ENCODE measurements at regions not wholly inside any gene's neighbourhood (a gene's known extent, or its start where the extent isn't known, plus 50 kb on each side); places are given as distances from the start of the nearest gene placed in this dataset.

DNA sequence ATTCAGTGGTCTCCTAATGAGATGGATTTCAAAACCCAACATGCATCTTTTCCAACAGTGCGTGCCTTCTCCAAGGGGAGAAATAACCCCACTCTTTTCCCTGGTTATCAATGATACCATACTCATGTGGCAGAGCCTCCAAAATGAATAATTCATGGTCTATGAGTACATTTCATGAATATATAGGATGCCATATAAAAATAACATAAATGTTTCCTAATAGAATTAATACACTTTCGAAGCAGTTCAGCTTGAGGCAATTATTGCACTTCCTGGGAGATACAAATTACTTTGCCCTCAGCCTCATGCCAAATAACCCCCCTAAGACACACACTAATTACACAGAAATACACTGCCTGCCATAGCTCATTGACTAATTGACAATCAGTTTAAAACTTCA is 318.6 kb downstream of the ZSWIM6 start:
- TF ChIP-seq, protein P1, sequence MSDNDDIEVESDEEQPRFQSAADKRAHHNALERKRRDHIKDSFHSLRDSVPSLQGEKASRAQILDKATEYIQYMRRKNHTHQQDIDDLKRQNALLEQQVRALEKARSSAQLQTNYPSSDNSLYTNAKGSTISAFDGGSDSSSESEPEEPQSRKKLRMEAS (IDR thresholded peaks at IDR 0.05; ENCODE audit: insufficient read depth, insufficient read length), result no peak
- no peak for TF ChIP-seq GATA2 (IDR thresholded peaks at IDR 0.05; ENCODE audit: insufficient read depth, insufficient read length, low read depth, low read length)
- TF ChIP-seq, protein P2, sequence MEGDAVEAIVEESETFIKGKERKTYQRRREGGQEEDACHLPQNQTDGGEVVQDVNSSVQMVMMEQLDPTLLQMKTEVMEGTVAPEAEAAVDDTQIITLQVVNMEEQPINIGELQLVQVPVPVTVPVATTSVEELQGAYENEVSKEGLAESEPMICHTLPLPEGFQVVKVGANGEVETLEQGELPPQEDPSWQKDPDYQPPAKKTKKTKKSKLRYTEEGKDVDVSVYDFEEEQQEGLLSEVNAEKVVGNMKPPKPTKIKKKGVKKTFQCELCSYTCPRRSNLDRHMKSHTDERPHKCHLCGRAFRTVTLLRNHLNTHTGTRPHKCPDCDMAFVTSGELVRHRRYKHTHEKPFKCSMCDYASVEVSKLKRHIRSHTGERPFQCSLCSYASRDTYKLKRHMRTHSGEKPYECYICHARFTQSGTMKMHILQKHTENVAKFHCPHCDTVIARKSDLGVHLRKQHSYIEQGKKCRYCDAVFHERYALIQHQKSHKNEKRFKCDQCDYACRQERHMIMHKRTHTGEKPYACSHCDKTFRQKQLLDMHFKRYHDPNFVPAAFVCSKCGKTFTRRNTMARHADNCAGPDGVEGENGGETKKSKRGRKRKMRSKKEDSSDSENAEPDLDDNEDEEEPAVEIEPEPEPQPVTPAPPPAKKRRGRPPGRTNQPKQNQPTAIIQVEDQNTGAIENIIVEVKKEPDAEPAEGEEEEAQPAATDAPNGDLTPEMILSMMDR (IDR thresholded peaks at IDR 0.05; ENCODE audit: extremely low read depth in 1 of 2, insufficient read depth in 1 of 2, low read depth in 1 of 2, low read length in 2 of 2), result no peak
- Histone ChIP-seq H3K27me3 (ENCODE audit: control insufficient read depth in 2 of 2, insufficient read depth in 2 of 2, low read length in 2 of 2) (peaks cover 15 to 19% of the 10 kb centered on the region in 2 experiments), H3K4me1 (ENCODE audit: control insufficient read depth, extremely low read depth, insufficient read depth, low read length) (no peaks in the 10 kb centered on the region), H3K4me3 (replicated peaks in 1 of 3; ENCODE audit: insufficient read depth in 1 of 3, low read depth in 1 of 3, low read length in 3 of 3) (no peak overlapping the region), H3K36me3 (ENCODE audit: control insufficient read depth in 2 of 2, extremely low read depth in 1 of 2, insufficient read depth in 2 of 2, low read length in 2 of 2) (no peaks in the 10 kb centered on the region), H3K79me2 (ENCODE audit: control insufficient read depth, insufficient read depth, low read length) (no peaks in the 10 kb centered on the region), H3K9me1 (replicated peaks; ENCODE audit: control insufficient read depth, extremely low read depth, insufficient read depth, low read length) (no peaks in the 10 kb centered on the region), H3K4me2 (ENCODE audit: insufficient read depth, low read length) (no peak overlapping the region), H3K9me3 (replicated peaks; ENCODE audit: control insufficient read depth, insufficient read depth, low read length) (no peaks in the 10 kb centered on the region), H3K27ac (ENCODE audit: insufficient read depth, low read depth, low read length) (no peak overlapping the region), H3K9ac (replicated peaks; ENCODE audit: extremely low read depth, insufficient read depth, low read length) (no peak overlapping the region), H4K20me1 (replicated peaks; ENCODE audit: control insufficient read depth, extremely low read depth, insufficient read depth, low read length) (no peaks in the 10 kb centered on the region), H2AFZ (ENCODE audit: low read depth, low read length) (no peak overlapping the region)
- dilution Hi-C loops (cut with MboI; ENCODE audit: extremely low pct_ligation_motif_present, low sequenced_read_pairs) (no loop called here), intact Hi-C loops (cut with micrococcal nuclease) (no loop called here)
- BruUV-seq (replicated peaks), result no TSS peak
- ChIA-PET CTCF (interaction anchor here (1.0 to 1.8 kb wide), 3 partner anchors 9 to 690 kb away, joined by 3 to 10 read pairs (median 5); no protein-coding TSS in a partner anchor), POLR2A (no interaction called here)
- FAIRE-seq (no peak), DNase-seq (ENCODE audit: low read depth, low spot score) (no peak)

DNA sequence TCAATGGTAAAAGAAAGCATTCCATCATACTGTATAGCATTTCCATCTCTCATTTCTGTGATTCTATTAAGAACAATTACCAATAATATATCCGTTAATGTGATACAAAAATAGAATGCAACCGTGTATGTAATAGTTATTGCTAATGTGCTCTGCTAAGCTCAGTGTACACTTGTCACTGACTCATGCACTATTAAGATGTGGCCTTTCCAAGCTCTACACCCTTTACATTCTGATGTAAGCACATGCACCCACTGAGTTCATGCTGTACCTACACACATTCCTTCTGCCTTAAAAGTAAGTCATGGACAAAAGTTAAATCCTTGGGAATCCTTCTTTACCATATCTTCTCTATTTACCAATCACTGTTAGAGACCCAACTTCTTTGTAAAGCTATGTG is 319.1 kb downstream of the ZSWIM6 start:
- Histone ChIP-seq H3K4me1 (ENCODE audit: control insufficient read depth, extremely low read depth, insufficient read depth, low read length) (no peaks in the 10 kb centered on the region), H3K9me3 (replicated peaks; ENCODE audit: control insufficient read depth, insufficient read depth, low read length) (no peaks in the 10 kb centered on the region), H3K9ac (replicated peaks; ENCODE audit: extremely low read depth, insufficient read depth, low read length) (no peak overlapping the region), H3K79me2 (ENCODE audit: control insufficient read depth, insufficient read depth, low read length) (no peaks in the 10 kb centered on the region), H4K20me1 (replicated peaks; ENCODE audit: control insufficient read depth, extremely low read depth, insufficient read depth, low read length) (no peaks in the 10 kb centered on the region), H3K4me3 (replicated peaks in 1 of 3; ENCODE audit: insufficient read depth in 1 of 3, low read depth in 1 of 3, low read length in 3 of 3) (no peak overlapping the region), H3K27ac (ENCODE audit: insufficient read depth, low read depth, low read length) (no peak overlapping the region), H3K4me2 (ENCODE audit: insufficient read depth, low read length) (no peak overlapping the region), H2AFZ (ENCODE audit: low read depth, low read length) (no peak overlapping the region), H3K27me3 (ENCODE audit: control insufficient read depth in 2 of 2, insufficient read depth in 2 of 2, low read length in 2 of 2) (peaks cover 12 to 20% of the 10 kb centered on the region in 2 experiments), H3K9me1 (replicated peaks; ENCODE audit: control insufficient read depth, extremely low read depth, insufficient read depth, low read length) (no peaks in the 10 kb centered on the region), H3K36me3 (ENCODE audit: control insufficient read depth in 2 of 2, extremely low read depth in 1 of 2, insufficient read depth in 2 of 2, low read length in 2 of 2) (no peaks in the 10 kb centered on the region)
- dilution Hi-C loops (cut with MboI; ENCODE audit: extremely low pct_ligation_motif_present, low sequenced_read_pairs) (no loop called here), intact Hi-C loops (cut with micrococcal nuclease) (no loop called here)
- no TSS peak for BruUV-seq (replicated peaks)
- ChIA-PET CTCF (interaction anchor here (1.0 to 1.8 kb wide), 3 partner anchors 8 to 691 kb away, joined by 3 to 10 read pairs (median 5); no protein-coding TSS in a partner anchor), POLR2A (no interaction called here)
- TF ChIP-seq EZH2 (IDR thresholded peaks at IDR 0.05; ENCODE audit: borderline replicate concordance, low read depth, low read length, severe bottlenecking) (no peak), GATA2 (IDR thresholded peaks at IDR 0.05; ENCODE audit: insufficient read depth, insufficient read length, low read depth, low read length) (no peak), FOS (IDR thresholded peaks at IDR 0.05; ENCODE audit: borderline replicate concordance, insufficient read depth, low read length) (no peak)
- DNase-seq (ENCODE audit: low read depth, low spot score) (no peak), FAIRE-seq (no peak)
